Activated CD8-positive, alpha-beta T cell treated with anti-CD3 and anti-CD28 coated beads for 36 hours (primary cell): ENCODE measurements at regions not wholly inside any gene's neighbourhood (a gene's known extent, or its start where the extent isn't known, plus 50 kb on each side); places are given as distances from the start of the nearest gene placed in this dataset.

ENCODE experiments used
- ATAC-seq: fragments of 200-7000 bp; cut with Tn5 transposase; one replicate; pipeline ENCODE4 v1.10.0; 2021; ENCODE audit warnings: mild to moderate bottlenecking, moderate library complexity
- CTCF ChIA-PET: fragments of 350-600 bp; sonication (Branson Sonifier 250); formaldehyde crosslinking; loops from one replicate; lab custom pipeline; 2021; ENCODE audit warnings: antibody characterized with exemption; lab: Charles Lee
- POLR2A ChIA-PET: fragments of 350-600 bp; sonication (Branson Sonifier 250); formaldehyde crosslinking; loops from one replicate; lab custom pipeline; 2021; ENCODE audit warnings: antibody characterized with exemption; lab: Charles Lee
- DNase-seq: peaks from one replicate; pipeline ENCODE4 v3.0.0-alpha.2; 2020
- H3K27ac Mint-ChIP-seq: one replicate; pipeline ENCODE4 v1.8.0; 2021; ENCODE audit warnings: mild to moderate bottlenecking, mixed read lengths
- H3K27me3 Mint-ChIP-seq: one replicate; pipeline ENCODE4 v1.8.0; 2021; ENCODE audit warnings: mixed read lengths
- H3K36me3 Mint-ChIP-seq: one replicate; pipeline ENCODE4 v1.8.0; 2021; ENCODE audit warnings: low read depth, mixed read lengths
- H3K4me1 Mint-ChIP-seq: one replicate; pipeline ENCODE4 v1.8.0; 2021; ENCODE audit warnings: low read depth, mixed read lengths
- H3K4me3 Mint-ChIP-seq: one replicate; pipeline ENCODE4 v1.8.0; 2021; ENCODE audit warnings: mild to moderate bottlenecking, moderate library complexity, mixed read lengths
- H3K9me3 Mint-ChIP-seq: one replicate; pipeline ENCODE4 v1.8.0; 2021; ENCODE audit warnings: mixed read lengths
- intact Hi-C: fragments of 100-400 bp; cut with micrococcal nuclease; formaldehyde crosslinking; loops from one replicate; pipeline ENCODE4 v1.10.0; 2022
- TF ChIP-seq, protein P1 (sequence below): fragments of 200-600 bp; IDR thresholded peaks from one replicate; pipeline ENCODE4 v1.8.0; 2022; ENCODE audit warnings: antibody characterized with exemption, mild to moderate bottlenecking

DNA sequence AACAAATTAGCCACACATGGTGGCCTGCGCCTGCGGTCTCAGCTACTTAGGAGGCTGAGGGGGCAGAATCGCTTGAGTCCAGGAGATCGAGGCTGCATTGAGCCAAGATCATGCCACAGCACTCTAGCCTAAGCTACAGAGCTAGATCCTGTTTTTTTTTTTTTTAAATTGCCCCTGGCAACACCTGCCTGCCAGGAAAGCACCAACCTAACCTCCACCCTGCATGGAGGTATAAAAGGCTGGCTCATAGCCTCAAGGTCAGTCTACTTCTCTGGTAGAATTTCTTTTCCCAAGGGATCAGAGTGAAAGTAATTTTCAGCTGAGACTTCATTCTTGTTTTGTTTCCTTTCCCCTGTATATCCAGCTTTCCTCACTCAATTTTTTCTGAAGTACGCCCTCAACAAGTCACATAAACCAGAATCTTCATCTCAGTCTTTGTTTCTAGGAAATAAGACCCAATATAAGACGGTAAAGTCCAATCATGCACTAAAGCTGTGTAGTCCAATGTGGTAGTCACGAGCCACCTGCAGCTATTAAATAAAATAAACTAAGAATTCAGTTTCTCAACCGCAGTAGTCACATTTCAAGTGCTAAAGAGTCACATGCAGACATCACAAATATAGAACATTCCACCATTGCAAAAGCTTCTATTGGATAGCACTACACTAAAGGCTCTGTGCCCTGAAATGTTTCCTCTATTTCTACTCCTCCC lies 113.3 kb downstream of the HPGD start:
- CTCF ChIA-PET: no interaction called here
- H3K27ac Mint-ChIP-seq: no peak overlapping the region
- DNase-seq: no peak
- H3K36me3 Mint-ChIP-seq: no peaks in the 10 kb centered on the region
- H3K4me3 Mint-ChIP-seq: no peak overlapping the region
- no peak for ATAC-seq
- intact Hi-C loops: no loop called here
- TF ChIP-seq, protein P1, sequence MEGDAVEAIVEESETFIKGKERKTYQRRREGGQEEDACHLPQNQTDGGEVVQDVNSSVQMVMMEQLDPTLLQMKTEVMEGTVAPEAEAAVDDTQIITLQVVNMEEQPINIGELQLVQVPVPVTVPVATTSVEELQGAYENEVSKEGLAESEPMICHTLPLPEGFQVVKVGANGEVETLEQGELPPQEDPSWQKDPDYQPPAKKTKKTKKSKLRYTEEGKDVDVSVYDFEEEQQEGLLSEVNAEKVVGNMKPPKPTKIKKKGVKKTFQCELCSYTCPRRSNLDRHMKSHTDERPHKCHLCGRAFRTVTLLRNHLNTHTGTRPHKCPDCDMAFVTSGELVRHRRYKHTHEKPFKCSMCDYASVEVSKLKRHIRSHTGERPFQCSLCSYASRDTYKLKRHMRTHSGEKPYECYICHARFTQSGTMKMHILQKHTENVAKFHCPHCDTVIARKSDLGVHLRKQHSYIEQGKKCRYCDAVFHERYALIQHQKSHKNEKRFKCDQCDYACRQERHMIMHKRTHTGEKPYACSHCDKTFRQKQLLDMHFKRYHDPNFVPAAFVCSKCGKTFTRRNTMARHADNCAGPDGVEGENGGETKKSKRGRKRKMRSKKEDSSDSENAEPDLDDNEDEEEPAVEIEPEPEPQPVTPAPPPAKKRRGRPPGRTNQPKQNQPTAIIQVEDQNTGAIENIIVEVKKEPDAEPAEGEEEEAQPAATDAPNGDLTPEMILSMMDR: no peak
- POLR2A ChIA-PET: no interaction called here
- no peaks in the 10 kb centered on the region for H3K27me3 Mint-ChIP-seq
- H3K9me3 Mint-ChIP-seq: no peaks in the 10 kb centered on the region
- peaks cover 3% of the 10 kb centered on the region for H3K4me1 Mint-ChIP-seq

DNA sequence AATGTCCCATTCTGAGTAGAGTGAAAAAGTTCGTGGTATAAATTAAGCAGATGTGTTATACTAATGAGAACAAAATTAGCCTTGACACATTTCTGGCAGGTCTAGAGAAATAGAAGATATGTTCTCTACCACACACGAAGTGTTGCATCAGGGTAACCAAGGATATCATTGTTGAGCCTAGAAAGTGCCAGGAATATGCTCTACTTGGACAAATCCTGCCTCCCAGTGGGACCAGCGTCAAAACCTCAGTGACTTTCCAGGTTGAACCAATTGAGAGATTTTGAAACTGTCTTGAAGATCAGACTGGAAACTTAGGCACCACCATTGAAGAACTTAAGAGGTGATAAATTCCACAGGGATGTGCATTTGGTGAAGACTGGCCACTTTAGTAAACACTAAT lies 115.9 kb downstream of the HPGD start:
- no peaks in the 10 kb centered on the region for H3K27me3 Mint-ChIP-seq
- no peaks in the 10 kb centered on the region for H3K9me3 Mint-ChIP-seq
- TF ChIP-seq, protein P1: no peak
- H3K4me1 Mint-ChIP-seq: peaks cover 3% of the 10 kb centered on the region
- no peak overlapping the region for H3K27ac Mint-ChIP-seq
- ChIA-PET POLR2A (interaction anchor here (1.8 kb wide), 1 partner anchor 17 kb away, joined by 5 read pairs; no protein-coding TSS in a partner anchor), CTCF (no interaction called here)
- ATAC-seq (no peak), DNase-seq (no peak)
- intact Hi-C loops: no loop called here
- H3K36me3 Mint-ChIP-seq: no peaks in the 10 kb centered on the region
- no peak overlapping the region for H3K4me3 Mint-ChIP-seq

DNA sequence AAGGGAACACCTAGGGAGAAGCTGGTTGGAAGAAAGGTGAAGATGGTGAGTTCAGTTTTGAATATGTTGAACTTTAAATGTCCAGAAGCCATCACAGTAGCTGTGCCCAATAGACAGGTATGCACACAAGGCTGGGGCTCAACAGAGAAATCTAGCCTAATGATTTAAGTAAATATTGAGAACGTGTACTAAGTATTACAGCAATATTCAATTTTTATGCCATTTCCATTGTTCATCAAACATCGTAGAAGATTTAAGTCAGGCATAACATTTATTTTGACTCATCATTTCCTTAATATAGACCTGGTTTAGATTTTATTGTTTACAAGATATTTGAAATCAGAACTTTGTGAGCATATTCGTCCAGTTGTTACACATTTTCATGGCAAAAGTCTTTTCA lies 116.4 kb downstream of the HPGD start:
- H3K27me3 Mint-ChIP-seq: no peaks in the 10 kb centered on the region
- peaks cover 3% of the 10 kb centered on the region for H3K4me1 Mint-ChIP-seq
- POLR2A ChIA-PET: interaction anchor here (1.8 kb wide), 1 partner anchor 18 kb away, joined by 5 read pairs; no protein-coding TSS in a partner anchor
- no peak overlapping the region for H3K4me3 Mint-ChIP-seq
- intact Hi-C loops: no loop called here
- no peaks in the 10 kb centered on the region for H3K36me3 Mint-ChIP-seq
- TF ChIP-seq, protein P1: no peak
- H3K27ac Mint-ChIP-seq: no peak overlapping the region
- ATAC-seq (no peak), DNase-seq (no peak)
- CTCF ChIA-PET: no interaction called here
- no peaks in the 10 kb centered on the region for H3K9me3 Mint-ChIP-seq

DNA sequence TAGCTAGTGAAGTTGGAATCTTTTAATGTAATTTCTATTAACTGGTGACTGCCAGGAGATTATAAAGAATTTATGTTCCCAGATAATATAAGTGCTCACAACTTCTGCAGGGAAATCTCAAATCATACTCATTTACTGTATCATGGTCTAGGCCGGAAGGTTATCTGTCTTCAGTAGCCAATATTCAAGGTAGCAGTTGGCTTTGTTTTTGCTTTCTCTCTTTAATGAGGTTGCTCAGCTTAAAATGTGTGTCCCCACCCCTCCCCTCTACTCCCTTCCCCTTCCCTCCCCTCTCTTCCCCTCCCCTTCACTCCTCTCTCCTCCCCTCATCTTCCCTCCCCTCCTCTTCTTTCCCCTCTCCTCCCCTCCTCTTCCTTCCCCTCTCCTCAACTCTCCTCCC lies 117.6 kb downstream of the HPGD start:
- Mint-ChIP-seq H3K36me3 (no peaks in the 10 kb centered on the region), H3K4me3 (no peak overlapping the region), H3K27me3 (no peaks in the 10 kb centered on the region), H3K4me1 (peaks cover 3% of the 10 kb centered on the region), H3K9me3 (no peaks in the 10 kb centered on the region), H3K27ac (no peak overlapping the region)
- intact Hi-C loops: no loop called here
- POLR2A ChIA-PET: interaction anchor here (1.8 kb wide), 1 partner anchor 19 kb away, joined by 5 read pairs; no protein-coding TSS in a partner anchor
- ATAC-seq: no peak
- TF ChIP-seq, protein P1: no peak
- DNase-seq: no peak
- CTCF ChIA-PET: no interaction called here

DNA sequence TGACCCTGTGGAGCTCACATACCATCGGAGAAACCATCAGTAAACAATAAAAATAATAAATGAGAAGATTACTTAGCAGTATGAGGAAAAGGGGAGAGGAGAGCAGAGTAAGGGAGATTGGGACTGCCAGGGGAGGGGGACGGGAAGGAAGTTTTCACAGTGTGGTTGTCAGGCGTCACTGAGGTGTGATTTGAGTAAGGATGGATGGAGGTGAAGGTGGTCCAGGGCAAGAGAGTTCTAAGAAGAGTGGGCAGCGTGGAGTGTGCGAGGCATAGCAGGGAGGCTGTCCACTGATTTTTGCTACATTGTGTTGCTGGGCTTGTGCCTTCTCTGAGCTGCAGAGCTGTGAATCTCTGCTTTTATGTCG lies 119.1 kb downstream of the HPGD start:
- H3K4me3 Mint-ChIP-seq: no peak overlapping the region
- no peaks in the 10 kb centered on the region for H3K27me3 Mint-ChIP-seq
- ChIA-PET CTCF (no interaction called here), POLR2A (interaction anchor here (1.0 kb wide), 1 partner anchor 119 kb away, joined by 3 read pairs; the partner anchor contains the start of gene HPGD)
- H3K9me3 Mint-ChIP-seq: no peaks in the 10 kb centered on the region
- ATAC-seq: no peak
- peaks cover 2% of the 10 kb centered on the region for H3K36me3 Mint-ChIP-seq
- no peak for DNase-seq
- H3K27ac Mint-ChIP-seq: no peak overlapping the region
- intact Hi-C loops: no loop called here
- peaks cover 3% of the 10 kb centered on the region for H3K4me1 Mint-ChIP-seq
- TF ChIP-seq, protein P1: no peak
